ENCODE measurements at regions not wholly inside any gene's neighbourhood (a gene's known extent, or its start where the extent isn't known, plus 50 kb on each side); places are given as distances from the start of the nearest gene placed in this dataset.

- Histone ChIP-seq H3K4me1 (ENCODE audit: insufficient read depth, low read length, poor library complexity, severe bottlenecking) (no peaks in the 10 kb centered on the region), H4K20me1 (ENCODE audit: insufficient read depth, low read length) (no peaks in the 10 kb centered on the region), H3K27ac (ENCODE audit: low read depth, low read length, poor library complexity, severe bottlenecking) (no peak overlapping the region), H3K9me3 (ENCODE audit: low read length) (no peaks in the 10 kb centered on the region), H3K36me3 (ENCODE audit: insufficient read depth, low read length) (no peaks in the 10 kb centered on the region), H3K4me3 (ENCODE audit: low read depth, low read length, poor library complexity, severe bottlenecking) (no peak overlapping the region), H3K79me2 (ENCODE audit: insufficient read depth, low read depth, low read length) (no peaks in the 10 kb centered on the region), H2AFZ (ENCODE audit: low read length) (no peak overlapping the region), H3K4me2 (ENCODE audit: low read length) (no peak overlapping the region), H3K9me2 (ENCODE audit: insufficient read depth, low read length) (no peaks in the 10 kb centered on the region)
- POLR2A ChIA-PET: interaction anchor here (1.0 kb wide), 1 partner anchor 13 kb away, joined by 4 read pairs; no protein-coding TSS in a partner anchor
- no peak for DNase-seq (ENCODE audit: low spot score)
- no peak for TF ChIP-seq EZH2phosphoT487 (IDR thresholded peaks at IDR 0.05; ENCODE audit: borderline replicate concordance, low read depth, low read length)
- TF ChIP-seq, protein P1, sequence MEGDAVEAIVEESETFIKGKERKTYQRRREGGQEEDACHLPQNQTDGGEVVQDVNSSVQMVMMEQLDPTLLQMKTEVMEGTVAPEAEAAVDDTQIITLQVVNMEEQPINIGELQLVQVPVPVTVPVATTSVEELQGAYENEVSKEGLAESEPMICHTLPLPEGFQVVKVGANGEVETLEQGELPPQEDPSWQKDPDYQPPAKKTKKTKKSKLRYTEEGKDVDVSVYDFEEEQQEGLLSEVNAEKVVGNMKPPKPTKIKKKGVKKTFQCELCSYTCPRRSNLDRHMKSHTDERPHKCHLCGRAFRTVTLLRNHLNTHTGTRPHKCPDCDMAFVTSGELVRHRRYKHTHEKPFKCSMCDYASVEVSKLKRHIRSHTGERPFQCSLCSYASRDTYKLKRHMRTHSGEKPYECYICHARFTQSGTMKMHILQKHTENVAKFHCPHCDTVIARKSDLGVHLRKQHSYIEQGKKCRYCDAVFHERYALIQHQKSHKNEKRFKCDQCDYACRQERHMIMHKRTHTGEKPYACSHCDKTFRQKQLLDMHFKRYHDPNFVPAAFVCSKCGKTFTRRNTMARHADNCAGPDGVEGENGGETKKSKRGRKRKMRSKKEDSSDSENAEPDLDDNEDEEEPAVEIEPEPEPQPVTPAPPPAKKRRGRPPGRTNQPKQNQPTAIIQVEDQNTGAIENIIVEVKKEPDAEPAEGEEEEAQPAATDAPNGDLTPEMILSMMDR (conservative IDR thresholded peaks at IDR 0.05; ENCODE audit: low read length): no peak
- no TSS peak for BruUV-seq (replicated peaks)
- CTCF ChIA-PET (ENCODE audit: unreplicated experiment): no interaction called here
- intact Hi-C loops (cut with micrococcal nuclease; ENCODE audit: unreplicated experiment): no loop called here
Measured at GRCh38 chr4:100900134-100900533, 382.3 kb upstream of the EMCN start.

- ChIA-PET POLR2A (interaction anchor here (0.8 kb wide), 1 partner anchor 121 kb away, joined by 4 read pairs; no protein-coding TSS in a partner anchor), CTCF (ENCODE audit: unreplicated experiment) (no interaction called here)
- Histone ChIP-seq H3K79me2 (ENCODE audit: insufficient read depth, low read depth, low read length) (no peaks in the 10 kb centered on the region), H3K4me3 (ENCODE audit: low read depth, low read length, poor library complexity, severe bottlenecking) (no peak overlapping the region), H3K27ac (ENCODE audit: low read depth, low read length, poor library complexity, severe bottlenecking) (no peak overlapping the region), H3K36me3 (ENCODE audit: insufficient read depth, low read length) (no peaks in the 10 kb centered on the region), H3K4me1 (ENCODE audit: insufficient read depth, low read length, poor library complexity, severe bottlenecking) (no peaks in the 10 kb centered on the region), H3K4me2 (ENCODE audit: low read length) (no peak overlapping the region), H4K20me1 (ENCODE audit: insufficient read depth, low read length) (no peaks in the 10 kb centered on the region), H3K9me3 (ENCODE audit: low read length) (no peaks in the 10 kb centered on the region), H3K9me2 (ENCODE audit: insufficient read depth, low read length) (no peaks in the 10 kb centered on the region), H2AFZ (ENCODE audit: low read length) (no peak overlapping the region)
- BruUV-seq (replicated peaks): no TSS peak
- no peak for DNase-seq (ENCODE audit: low spot score)
- intact Hi-C loops (cut with micrococcal nuclease; ENCODE audit: unreplicated experiment): no loop called here
- TF ChIP-seq, protein P1 (conservative IDR thresholded peaks at IDR 0.05; ENCODE audit: low read length): no peak
- TF ChIP-seq EZH2phosphoT487 (IDR thresholded peaks at IDR 0.05; ENCODE audit: borderline replicate concordance, low read depth, low read length): no peak
Measured at GRCh38 chr4:100898844-100899243, 381.0 kb upstream of the EMCN start.

GRCh38 chr4:100895556-100896197 is 377.9 kb upstream of the EMCN start:
- CTCF ChIA-PET (ENCODE audit: unreplicated experiment): no interaction called here
- intact Hi-C loops (cut with micrococcal nuclease; ENCODE audit: unreplicated experiment): no loop called here
- Histone ChIP-seq H3K9me2 (ENCODE audit: insufficient read depth, low read length) (no peaks in the 10 kb centered on the region), H3K4me2 (ENCODE audit: low read length) (peak overlapping the region; percentile 46), H3K27ac (ENCODE audit: low read depth, low read length, poor library complexity, severe bottlenecking) (no peak overlapping the region), H2AFZ (ENCODE audit: low read length) (peak overlapping the region; percentile 55; the same call in 1 of the 2 replicates), H3K4me1 (ENCODE audit: insufficient read depth, low read length, poor library complexity, severe bottlenecking) (no peaks in the 10 kb centered on the region), H4K20me1 (ENCODE audit: insufficient read depth, low read length) (no peaks in the 10 kb centered on the region), H3K9me3 (ENCODE audit: low read length) (no peaks in the 10 kb centered on the region), H3K4me3 (ENCODE audit: low read depth, low read length, poor library complexity, severe bottlenecking) (peak overlapping the region; percentile 15), H3K36me3 (ENCODE audit: insufficient read depth, low read length) (no peaks in the 10 kb centered on the region), H3K79me2 (ENCODE audit: insufficient read depth, low read depth, low read length) (no peaks in the 10 kb centered on the region)
- peak; percentile 4 for DNase-seq (ENCODE audit: low spot score)
- BruUV-seq (replicated peaks): no TSS peak
- no peak for TF ChIP-seq EZH2phosphoT487 (IDR thresholded peaks at IDR 0.05; ENCODE audit: borderline replicate concordance, low read depth, low read length)
- TF ChIP-seq, protein P1 (conservative IDR thresholded peaks at IDR 0.05; ENCODE audit: low read length): no peak
- POLR2A ChIA-PET: interaction anchor here (0.6 kb wide), 1 partner anchor 411 kb away, joined by 10 read pairs; no protein-coding TSS in a partner anchor

Data from OCI-LY7 (cell line).